ENCODE measurements at regions not wholly inside any gene's neighbourhood (a gene's known extent, or its start where the extent isn't known, plus 50 kb on each side); places are given as distances from the start of the nearest gene placed in this dataset.
"Not testable (repeated sequence)": the region's sequence is repeated elsewhere in the genome, so short reads cannot be mapped to it uniquely, and the experiment has no call there.

- no peak for DNase-seq (ENCODE audit: low read depth)
Measured at GRCh38 chr22:26970809-26971394, 313.5 kb downstream of the MIAT start.

GRCh38 chr22:26972286-26972685 lies 314.9 kb downstream of the MIAT start:
- DNase-seq (ENCODE audit: low read depth): no peak

- not testable (repeated sequence) for DNase-seq (ENCODE audit: low read depth)
Measured at GRCh38 chr22:26972915-26973314, 315.5 kb downstream of the MIAT start.

GRCh38 chr22:26974034-26974433 lies 316.6 kb downstream of the MIAT start:
- no peak for DNase-seq (ENCODE audit: low read depth)

- DNase-seq (ENCODE audit: low read depth): no peak
Measured at GRCh38 chr22:26974914-26975803, 317.8 kb downstream of the MIAT start.

- DNase-seq (ENCODE audit: low read depth): no peak
Measured at GRCh38 chr22:26975865-26976264, 318.5 kb downstream of the MIAT start.

GRCh38 chr22:26977741-26978376 lies 320.5 kb downstream of the MIAT start:
- DNase-seq (ENCODE audit: low read depth): no peak

- DNase-seq (ENCODE audit: low read depth): no peak
Measured at GRCh38 chr22:26979294-26979693, 321.9 kb downstream of the MIAT start.

- DNase-seq (ENCODE audit: low read depth): no peak
Measured at GRCh38 chr22:26981111-26981510, 323.7 kb downstream of the MIAT start.

GRCh38 chr22:26981541-26981940 lies 324.2 kb downstream of the MIAT start:
- no peak for DNase-seq (ENCODE audit: low read depth)

- DNase-seq (ENCODE audit: low read depth): no peak
Measured at GRCh38 chr22:26983311-26983710, 325.9 kb downstream of the MIAT start.

GRCh38 chr22:26985206-26985605 lies 327.8 kb downstream of the MIAT start:
- DNase-seq (ENCODE audit: low read depth): no peak

GRCh38 chr22:26985931-26986782 lies 328.8 kb downstream of the MIAT start:
- no peak for DNase-seq (ENCODE audit: low read depth)

GRCh38 chr22:26986884-26987283 lies 329.5 kb downstream of the MIAT start:
- DNase-seq (ENCODE audit: low read depth): no peak

- no peak for DNase-seq (ENCODE audit: low read depth)
Measured at GRCh38 chr22:26990503-26991189, 333.3 kb downstream of the MIAT start.

- no peak for DNase-seq (ENCODE audit: low read depth)
Measured at GRCh38 chr22:26992556-26992955, 335.2 kb downstream of the MIAT start.

GRCh38 chr22:26993886-26994285 lies 336.5 kb downstream of the MIAT start:
- DNase-seq (ENCODE audit: low read depth): no peak

- no peak for DNase-seq (ENCODE audit: low read depth)
Measured at GRCh38 chr22:26994801-26995200, 337.4 kb downstream of the MIAT start.

- DNase-seq (ENCODE audit: low read depth): no peak
Measured at GRCh38 chr22:26995235-26995634, 337.8 kb downstream of the MIAT start.

- no peak for DNase-seq (ENCODE audit: low read depth)
Measured at GRCh38 chr22:26996154-26996553, 338.8 kb downstream of the MIAT start.

GRCh38 chr22:26998129-26998528 lies 340.7 kb downstream of the MIAT start:
- DNase-seq (ENCODE audit: low read depth): no peak

- DNase-seq (ENCODE audit: low read depth): no peak
Measured at GRCh38 chr22:26998716-26999115, 341.3 kb downstream of the MIAT start.

All from stimulated activated CD8-positive, alpha-beta memory T cell treated with anti-CD3 and anti-CD28 coated beads, Interleukin-12 subunit alpha, Interleukin-12 subunit beta, amount 100 ng/mL, for 1 hour (primary cell).